A673 (cell line): ENCODE measurements at regions not wholly inside any gene's neighbourhood (a gene's known extent, or its start where the extent isn't known, plus 50 kb on each side); places are given as distances from the start of the nearest gene placed in this dataset.

ENCODE experiments used
- CTCF ChIP-seq: fragments of 300-800, 200-600 bp; sonication (generic); conservative IDR thresholded peaks from 2 replicates; pipeline ENCODE4 v1.5.1; 2017; ENCODE audit warnings: low read depth, mild to moderate bottlenecking, antibody characterized with exemption, low read length, moderate library complexity, mixed read lengths
- EZH2 ChIP-seq: fragments of 200-600 bp; sonication (generic); IDR thresholded peaks from 2 replicates; pipeline ENCODE4 v1.6.1; 2017; ENCODE audit warnings: borderline replicate concordance, low read depth, mild to moderate bottlenecking, mixed read lengths, antibody characterized with exemption, low read length; ENCODE audit not compliant: poor library complexity, severe bottlenecking

- no peak for TF ChIP-seq CTCF
- no peak for TF ChIP-seq EZH2
Measured at GRCh38 chr9:107874137-107874536, 384.6 kb upstream of the KLF4 start.
